K562 (cell line): ENCODE measurements at regions not wholly inside any gene's neighbourhood (a gene's known extent, or its start where the extent isn't known, plus 50 kb on each side); places are given as distances from the start of the nearest gene placed in this dataset.

Source experiments
- CREB3L1 ChIP-seq: fragments of 450-650 bp; IDR thresholded peaks from 2 replicates; pipeline ENCODE4 v1.6.1; 2014; ENCODE audit warnings: low read depth, mild to moderate bottlenecking, moderate library complexity, borderline replicate concordance
- ELK1 ChIP-seq: sonication (generic); formaldehyde crosslinking; IDR thresholded peaks from 2 replicates; pipeline ENCODE4 v1.8.1; 2022; ENCODE audit warnings: missing genetic modification reagents
- HMG20B ChIP-seq: fragments of 250-450 bp; sonication (Bioruptor Pico); IDR thresholded peaks from 2 replicates; pipeline ENCODE4 v1.5.0; 2021; ENCODE audit warnings: mild to moderate bottlenecking
- PHF8 ChIP-seq: fragments of 200-600 bp; sonication (generic); IDR thresholded peaks from 2 replicates; pipeline ENCODE4 v1.6.1; 2012; ENCODE audit warnings: mixed run types, mild to moderate bottlenecking, inconsistent platforms, low read length, moderate library complexity, borderline replicate concordance
- THRB ChIP-seq: fragments of 450-650 bp; formaldehyde crosslinking; conservative IDR thresholded peaks from 2 replicates; pipeline ENCODE4 v1.4.0; 2022; ENCODE audit warnings: mild to moderate bottlenecking, missing genetic modification characterization
- ZNF395 ChIP-seq: fragments of 200-800 bp; sonication (Bioruptor generic); IDR thresholded peaks from 2 replicates; pipeline ENCODE4 v1.6.1; 2017; ENCODE audit warnings: missing genetic modification characterization, missing compliant biosample characterization

GRCh38 chr1:230518511-230518910 is 92.4 kb upstream of the PGBD5 start (continued):
- TF ChIP-seq CREB3L1 (no peak), ZNF395 (CRISPR knock-in tag) (no peak), HMG20B (CRISPR knock-in tag) (no peak), THRB (CRISPR knock-in tag) (no peak), ELK1 (CRISPR knock-in tag) (no peak), PHF8 (no peak)
